ENCODE measurements at regions not wholly inside any gene's neighbourhood (a gene's known extent, or its start where the extent isn't known, plus 50 kb on each side); places are given as distances from the start of the nearest gene placed in this dataset.
"Not testable (repeated sequence)": the region's sequence is repeated elsewhere in the genome, so short reads cannot be mapped to it uniquely, and the experiment has no call there.

GRCh38 chr3:11916425-11916762 is 69.7 kb upstream of the TAMM41 start:
- not testable (repeated sequence) for TF ChIP-seq CTCF (IDR thresholded peaks at IDR 0.05; ENCODE audit: low read length); EZH2 (IDR thresholded peaks at IDR 0.05; ENCODE audit: borderline replicate concordance, low read length)
